ENCODE measurements at regions not wholly inside any gene's neighbourhood (a gene's known extent, or its start where the extent isn't known, plus 50 kb on each side); places are given as distances from the start of the nearest gene placed in this dataset.

DNA sequence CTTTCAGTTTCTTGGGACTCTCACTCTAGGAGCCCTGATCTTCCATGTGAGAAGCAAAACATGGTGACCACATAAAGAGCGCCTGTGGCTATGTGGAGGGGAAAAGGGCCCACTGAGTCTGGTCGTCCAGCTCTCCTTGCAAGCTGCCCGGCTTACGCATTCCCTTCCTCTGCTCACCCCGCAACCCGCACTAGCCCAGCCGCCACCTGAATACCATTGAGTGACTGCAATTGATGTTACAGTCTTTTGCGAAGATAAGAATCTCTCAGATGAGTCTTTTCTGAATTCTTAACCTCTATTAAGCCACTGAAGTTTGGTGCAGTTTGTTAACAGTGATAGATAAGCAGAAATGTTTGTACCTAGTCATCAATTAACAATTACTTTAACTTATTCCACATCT, 589.0 kb upstream of the DPPA4 start:
- H2BK15ac ChIP-seq (ENCODE audit: low read depth, low read length): no peak overlapping the region
- WGBS (ENCODE audit: extremely low coverage, insufficient read length, low lambda C conversion rate): no CpG with 5 or more reads among the region's 8 CpGs

More for the DNA sequence above, 589.0 kb upstream of the DPPA4 start:
- Histone ChIP-seq H3K4me1 (ENCODE audit: insufficient read depth, low read length) (peaks cover 2% of the 10 kb centered on the region; the same call in 1 of the 2 replicates), H3K23ac (ENCODE audit: insufficient read length, low read depth, low read length) (no peak overlapping the region), H2BK12ac (ENCODE audit: insufficient read length, low read depth, low read length) (no peak overlapping the region), H2AK5ac (ENCODE audit: insufficient read length, low read length) (no peak overlapping the region), H3K4me2 (ENCODE audit: insufficient read depth, insufficient read length, low read length) (no peak overlapping the region), H3K27ac (ENCODE audit: insufficient read length, low read depth, low read length) (no peak overlapping the region), H3K56ac (ENCODE audit: insufficient read length, low read depth, low read length) (no peak overlapping the region), H3K14ac (ENCODE audit: insufficient read depth, low read length) (no peak overlapping the region), H4K5ac (ENCODE audit: insufficient read length, low read depth, low read length) (no peak overlapping the region), H3K9ac (ENCODE audit: extremely low read depth, insufficient read length, low read length) (no peak overlapping the region), H4K20me1 (ENCODE audit: control insufficient read depth, insufficient read depth, insufficient read length) (no peaks in the 10 kb centered on the region), H3K4ac (ENCODE audit: low read depth, low read length) (no peak overlapping the region), H3K23me2 (ENCODE audit: insufficient read length, low read depth, low read length, poor library complexity, severe bottlenecking) (no peaks in the 10 kb centered on the region), H3K79me2 (ENCODE audit: insufficient read depth, low read length) (no peaks in the 10 kb centered on the region), H4K91ac (ENCODE audit: insufficient read length, low read depth, low read length) (no peak overlapping the region), H2BK120ac (ENCODE audit: low read depth, low read length, poor library complexity, severe bottlenecking) (no peak overlapping the region), H3K79me1 (ENCODE audit: insufficient read depth, low read depth, low read length, poor library complexity, severe bottlenecking) (no peaks in the 10 kb centered on the region), H2BK5ac (ENCODE audit: insufficient read length, low read length) (no peak overlapping the region), H2BK20ac (ENCODE audit: low read depth, low read length, poor library complexity, severe bottlenecking) (no peak overlapping the region), H3K27me3 (ENCODE audit: insufficient read depth, low read length) (no peaks in the 10 kb centered on the region), H4K8ac (replicated peaks; ENCODE audit: insufficient read length, low read depth, low read length) (no peak overlapping the region), H3K9me3 (ENCODE audit: control insufficient read depth, low read depth, low read length) (no peaks in the 10 kb centered on the region), H3T11ph (ENCODE audit: low read length) (no peak overlapping the region), H2AFZ (ENCODE audit: low read length) (no peak overlapping the region), H3K18ac (ENCODE audit: insufficient read length, low read depth, low read length) (no peak overlapping the region)
- Mint-ChIP-seq H3K27ac (no peak overlapping the region), H3K9me3 (no peaks in the 10 kb centered on the region), H3K36me3 (ENCODE audit: insufficient read depth in 1 of 3, low read depth in 3 of 3) (peaks cover 0 to 3% (median 2%) of the 10 kb centered on the region in 3 experiments; a peak in 3 of 7 replicates), H3K27me3 (ENCODE audit: low read depth) (no peaks in the 10 kb centered on the region), H3K4me3 (no peak overlapping the region), H3K4me1 (peaks cover 9 to 17% of the 10 kb centered on the region in 2 experiments)
- TF ChIP-seq, protein P1, sequence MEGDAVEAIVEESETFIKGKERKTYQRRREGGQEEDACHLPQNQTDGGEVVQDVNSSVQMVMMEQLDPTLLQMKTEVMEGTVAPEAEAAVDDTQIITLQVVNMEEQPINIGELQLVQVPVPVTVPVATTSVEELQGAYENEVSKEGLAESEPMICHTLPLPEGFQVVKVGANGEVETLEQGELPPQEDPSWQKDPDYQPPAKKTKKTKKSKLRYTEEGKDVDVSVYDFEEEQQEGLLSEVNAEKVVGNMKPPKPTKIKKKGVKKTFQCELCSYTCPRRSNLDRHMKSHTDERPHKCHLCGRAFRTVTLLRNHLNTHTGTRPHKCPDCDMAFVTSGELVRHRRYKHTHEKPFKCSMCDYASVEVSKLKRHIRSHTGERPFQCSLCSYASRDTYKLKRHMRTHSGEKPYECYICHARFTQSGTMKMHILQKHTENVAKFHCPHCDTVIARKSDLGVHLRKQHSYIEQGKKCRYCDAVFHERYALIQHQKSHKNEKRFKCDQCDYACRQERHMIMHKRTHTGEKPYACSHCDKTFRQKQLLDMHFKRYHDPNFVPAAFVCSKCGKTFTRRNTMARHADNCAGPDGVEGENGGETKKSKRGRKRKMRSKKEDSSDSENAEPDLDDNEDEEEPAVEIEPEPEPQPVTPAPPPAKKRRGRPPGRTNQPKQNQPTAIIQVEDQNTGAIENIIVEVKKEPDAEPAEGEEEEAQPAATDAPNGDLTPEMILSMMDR (conservative IDR thresholded peaks at IDR 0.05): no peak
- no peak for DNase-seq

All from H9 (cell line).